Middle frontal gyrus (tissue), 1 donor: ENCODE measurements at regions not wholly inside any gene's neighbourhood (a gene's known extent, or its start where the extent isn't known, plus 50 kb on each side); places are given as distances from the start of the nearest gene placed in this dataset.
"Not testable (repeated sequence)": the region's sequence is repeated elsewhere in the genome, so short reads cannot be mapped to it uniquely, and the experiment has no call there.

Source experiments
- DNase-seq: peaks from one replicate; pipeline ENCODE4 v3.0.0-alpha.2; 2015; ENCODE audit warnings: low spot score; ENCODE audit errors: extremely low spot score

GRCh38 chr12:65675141-65675621 lies 149.1 kb upstream of the HMGA2 start:
- DNase-seq = no peak

- DNase-seq = not testable (repeated sequence)
These were observed 146.1 kb upstream of the HMGA2 start for GRCh38 chr12:65678172-65678571.

GRCh38 chr12:65681226-65681625 lies 143.1 kb upstream of the HMGA2 start:
- no peak for DNase-seq

GRCh38 chr12:65682112-65682511 lies 142.2 kb upstream of the HMGA2 start:
- DNase-seq = no peak

- DNase-seq = no peak
These were observed 139.4 kb upstream of the HMGA2 start for GRCh38 chr12:65684906-65685305.

GRCh38 chr12:65685514-65685913 lies 138.8 kb upstream of the HMGA2 start:
- DNase-seq = no peak

- no peak for DNase-seq
These were observed 134.8 kb upstream of the HMGA2 start for GRCh38 chr12:65689508-65689907.

- no peak for DNase-seq
These were observed 133.8 kb upstream of the HMGA2 start for GRCh38 chr12:65690477-65690876.

GRCh38 chr12:65694130-65694529 lies 130.2 kb upstream of the HMGA2 start:
- no peak for DNase-seq

- DNase-seq = no peak
These were observed 129.0 kb upstream of the HMGA2 start for GRCh38 chr12:65695113-65695865.

- DNase-seq = no peak
These were observed 128.1 kb upstream of the HMGA2 start for GRCh38 chr12:65696227-65696626.

GRCh38 chr12:65699251-65699650 lies 125.0 kb upstream of the HMGA2 start:
- no peak for DNase-seq

- no peak for DNase-seq
These were observed 121.1 kb upstream of the HMGA2 start for GRCh38 chr12:65703176-65703575.

- DNase-seq = no peak
These were observed 118.9 kb upstream of the HMGA2 start for GRCh38 chr12:65705380-65705876.

- DNase-seq = no peak
These were observed 117.2 kb upstream of the HMGA2 start for GRCh38 chr12:65707051-65707450.

GRCh38 chr12:65712260-65713004 lies 111.9 kb upstream of the HMGA2 start:
- no peak for DNase-seq

- no peak for DNase-seq
These were observed 108.3 kb upstream of the HMGA2 start for GRCh38 chr12:65715961-65716360.

- DNase-seq = no peak
These were observed 103.8 kb upstream of the HMGA2 start for GRCh38 chr12:65720136-65721130.

- no peak for DNase-seq
These were observed 102.6 kb upstream of the HMGA2 start for GRCh38 chr12:65721541-65722190.

GRCh38 chr12:65725376-65725775 lies 98.9 kb upstream of the HMGA2 start:
- DNase-seq = no peak

GRCh38 chr12:65728455-65728847 lies 95.8 kb upstream of the HMGA2 start:
- no peak for DNase-seq
